ENCODE measurements at regions not wholly inside any gene's neighbourhood (a gene's known extent, or its start where the extent isn't known, plus 50 kb on each side); places are given as distances from the start of the nearest gene placed in this dataset.
"Not testable (repeated sequence)": the region's sequence is repeated elsewhere in the genome, so short reads cannot be mapped to it uniquely, and the experiment has no call there.

- WGBS: 96% methylated on average over 4 of the region's 4 CpGs
- not testable (repeated sequence) for H3K4me1 ChIP-seq (ENCODE audit: control insufficient read depth, insufficient read depth, low read length); H3K27ac ChIP-seq (ENCODE audit: low read length); ATAC-seq; H3K4me3 ChIP-seq (ENCODE audit: low read length); H3K27me3 ChIP-seq (ENCODE audit: control insufficient read depth, insufficient read depth); DNase-seq; H3K9me3 ChIP-seq (ENCODE audit: control insufficient read depth, low read length)
- intact Hi-C loops (cut with DNase I): loop anchor here in 3 of 4 donors (10.0 kb wide), 2 partner anchors 236 to 356 kb away; partner anchors contain the start of gene BFSP1 (in 2 of the 3)
These were observed 77.5 kb downstream of the SNX5 start for GRCh38 chr20:17891131-17891530.

GRCh38 chr20:17890330-17890729 is 78.3 kb downstream of the SNX5 start:
- Histone ChIP-seq H3K27me3 (ENCODE audit: control insufficient read depth, insufficient read depth) (no peaks in the 10 kb centered on the region), H3K27ac (ENCODE audit: low read length) (no peak overlapping the region), H3K4me1 (ENCODE audit: control insufficient read depth, insufficient read depth, low read length) (no peaks in the 10 kb centered on the region), H3K4me3 (ENCODE audit: low read length) (no peak overlapping the region), H3K9me3 (ENCODE audit: control insufficient read depth, low read length) (no peaks in the 10 kb centered on the region)
- intact Hi-C loops (cut with DNase I): loop anchor here in 3 of 4 donors (10.0 kb wide), 2 partner anchors 236 to 356 kb away; partner anchors contain the start of gene BFSP1 (in 2 of the 3)
- WGBS: 90% methylated on average over 3 of the region's 3 CpGs
- ATAC-seq (no peak), DNase-seq (no peak)

GRCh38 chr20:17889226-17889625 is 79.4 kb downstream of the SNX5 start:
- no peak for DNase-seq
- Histone ChIP-seq H3K27me3 (ENCODE audit: control insufficient read depth, insufficient read depth) (no peaks in the 10 kb centered on the region), H3K4me3 (ENCODE audit: low read length) (no peak overlapping the region), H3K27ac (ENCODE audit: low read length) (no peak overlapping the region), H3K4me1 (ENCODE audit: control insufficient read depth, insufficient read depth, low read length) (no peaks in the 10 kb centered on the region), H3K9me3 (ENCODE audit: control insufficient read depth, low read length) (no peaks in the 10 kb centered on the region)
- intact Hi-C loops (cut with DNase I): loop anchor here in 1 of 4 donors (10.0 kb wide), 1 partner anchor 194 kb away; the partner anchor contains the start of gene BANF2
- no peak for ATAC-seq
- 64% methylated on average over 1 of the region's 1 CpG for WGBS

GRCh38 chr20:17888044-17888443 is 80.5 kb downstream of the SNX5 start:
- Histone ChIP-seq H3K4me1 (ENCODE audit: control insufficient read depth, insufficient read depth, low read length) (no peaks in the 10 kb centered on the region), H3K27me3 (ENCODE audit: control insufficient read depth, insufficient read depth) (no peaks in the 10 kb centered on the region), H3K4me3 (ENCODE audit: low read length) (no peak overlapping the region), H3K27ac (ENCODE audit: low read length) (no peak overlapping the region), H3K9me3 (ENCODE audit: control insufficient read depth, low read length) (no peaks in the 10 kb centered on the region)
- ATAC-seq (no peak), DNase-seq (no peak)
- intact Hi-C loops (cut with DNase I): loop anchor here in 1 of 4 donors (10.0 kb wide), 1 partner anchor 193 kb away; the partner anchor contains the start of gene BANF2
- WGBS: 67% methylated on average over 9 of the region's 9 CpGs

DNA sequence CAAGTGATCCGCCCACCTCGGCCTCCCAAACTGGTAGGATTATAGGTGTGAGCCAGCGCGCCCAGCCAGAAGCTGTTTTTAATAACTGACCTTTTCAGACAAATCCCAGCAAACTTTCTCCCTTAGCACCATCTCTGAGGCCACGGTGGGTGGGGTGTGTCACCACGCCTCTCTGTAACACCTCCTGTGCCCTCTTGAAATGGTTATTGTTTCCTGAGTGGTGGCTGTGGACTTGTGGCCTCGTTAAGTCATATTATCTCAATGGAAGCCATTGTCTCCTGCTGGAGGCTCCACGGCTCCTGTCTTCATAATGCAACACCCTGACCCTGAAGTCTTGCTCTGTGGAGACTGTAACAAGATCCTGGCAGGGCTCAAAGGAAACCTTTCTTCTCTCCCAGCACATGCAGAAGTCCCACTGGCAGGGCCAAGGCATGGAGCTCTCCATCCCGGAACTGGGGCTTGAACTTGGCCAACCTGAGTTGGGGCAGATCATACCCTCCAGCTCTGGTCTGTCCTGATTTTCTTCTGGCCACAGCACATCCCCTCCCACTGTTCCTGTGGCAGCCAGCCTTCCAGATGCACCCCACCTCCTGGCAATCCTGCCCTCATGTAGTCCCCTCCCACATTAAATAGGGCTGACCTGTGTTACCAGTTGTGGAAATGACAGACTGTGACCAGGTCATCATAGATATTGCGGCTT is 81.1 kb downstream of the SNX5 start:
- Histone ChIP-seq H3K4me3 (ENCODE audit: low read length) (no peak overlapping the region), H3K9me3 (ENCODE audit: control insufficient read depth, low read length) (no peaks in the 10 kb centered on the region), H3K27ac (ENCODE audit: low read length) (no peak overlapping the region), H3K27me3 (ENCODE audit: control insufficient read depth, insufficient read depth) (no peaks in the 10 kb centered on the region), H3K4me1 (ENCODE audit: control insufficient read depth, insufficient read depth, low read length) (no peaks in the 10 kb centered on the region)
- intact Hi-C loops (cut with DNase I): loop anchor here in 1 of 4 donors (10.0 kb wide), 1 partner anchor 193 kb away; the partner anchor contains the start of gene BANF2
- DNase-seq: no peak
- 81% methylated on average over 10 of the region's 10 CpGs for WGBS
- ATAC-seq: no peak

DNA sequence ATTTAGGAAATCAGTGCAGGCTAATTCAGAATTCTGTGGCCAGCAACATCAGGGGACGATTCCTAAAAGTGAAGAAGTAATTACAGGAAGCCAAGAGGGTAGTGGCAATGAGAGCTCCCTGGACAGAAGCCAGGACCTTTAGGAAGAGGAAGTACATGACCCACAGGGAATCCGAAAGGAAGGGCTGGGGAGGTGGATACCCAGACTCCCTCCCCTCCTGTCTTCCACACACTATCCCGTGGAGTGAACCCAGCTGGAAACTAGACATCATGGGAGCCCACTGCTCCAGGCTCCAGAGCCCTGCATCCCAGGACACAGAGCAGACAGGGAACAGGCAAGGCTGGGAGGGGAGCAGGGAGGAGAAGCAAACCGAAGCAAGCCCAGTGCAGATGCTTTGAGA is 83.0 kb downstream of the SNX5 start:
- ATAC-seq (peak; percentile 44 to 72), DNase-seq (no peak)
- intact Hi-C loops (cut with DNase I): loop anchor here in 1 of 4 donors (10.0 kb wide), 1 partner anchor 191 kb away; the partner anchor contains the start of gene BANF2
- no peaks in the 10 kb centered on the region for H3K4me1 ChIP-seq (ENCODE audit: control insufficient read depth, insufficient read depth, low read length)
- no peak overlapping the region for H3K27ac ChIP-seq (ENCODE audit: low read length)
- no peaks in the 10 kb centered on the region for H3K27me3 ChIP-seq (ENCODE audit: control insufficient read depth, insufficient read depth)
- 23% methylated on average over 4 of the region's 4 CpGs for WGBS
- H3K4me3 ChIP-seq (ENCODE audit: low read length): no peak overlapping the region
- no peaks in the 10 kb centered on the region for H3K9me3 ChIP-seq (ENCODE audit: control insufficient read depth, low read length)

DNA sequence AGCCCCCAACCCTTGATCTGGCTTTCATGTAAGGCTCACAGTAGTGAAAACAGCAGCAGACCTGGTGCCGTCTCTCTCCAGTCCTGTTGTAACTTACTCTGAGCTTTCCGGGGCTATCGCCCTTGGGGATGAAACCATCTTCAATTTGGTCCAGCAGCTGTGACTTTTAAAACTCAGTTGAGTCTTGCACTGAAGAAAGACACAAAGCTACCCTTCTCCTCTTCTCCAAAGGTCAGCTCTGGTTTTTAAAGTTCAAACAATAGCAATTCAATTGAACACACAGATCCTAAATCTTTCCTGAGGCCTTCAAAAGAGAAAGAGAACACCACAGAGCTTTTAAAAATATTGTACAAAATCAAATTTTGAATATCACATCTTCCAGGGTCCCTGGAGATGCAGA is 83.5 kb downstream of the SNX5 start:
- Histone ChIP-seq H3K27me3 (ENCODE audit: control insufficient read depth, insufficient read depth) (no peaks in the 10 kb centered on the region), H3K4me1 (ENCODE audit: control insufficient read depth, insufficient read depth, low read length) (no peaks in the 10 kb centered on the region), H3K27ac (ENCODE audit: low read length) (no peak overlapping the region), H3K4me3 (ENCODE audit: low read length) (no peak overlapping the region), H3K9me3 (ENCODE audit: control insufficient read depth, low read length) (no peaks in the 10 kb centered on the region)
- ATAC-seq (no peak), DNase-seq (no peak)
- WGBS: 69% methylated on average over 3 of the region's 3 CpGs
- intact Hi-C loops (cut with DNase I): loop anchor here in 1 of 4 donors (10.0 kb wide), 1 partner anchor 190 kb away; the partner anchor contains the start of gene BANF2

DNA sequence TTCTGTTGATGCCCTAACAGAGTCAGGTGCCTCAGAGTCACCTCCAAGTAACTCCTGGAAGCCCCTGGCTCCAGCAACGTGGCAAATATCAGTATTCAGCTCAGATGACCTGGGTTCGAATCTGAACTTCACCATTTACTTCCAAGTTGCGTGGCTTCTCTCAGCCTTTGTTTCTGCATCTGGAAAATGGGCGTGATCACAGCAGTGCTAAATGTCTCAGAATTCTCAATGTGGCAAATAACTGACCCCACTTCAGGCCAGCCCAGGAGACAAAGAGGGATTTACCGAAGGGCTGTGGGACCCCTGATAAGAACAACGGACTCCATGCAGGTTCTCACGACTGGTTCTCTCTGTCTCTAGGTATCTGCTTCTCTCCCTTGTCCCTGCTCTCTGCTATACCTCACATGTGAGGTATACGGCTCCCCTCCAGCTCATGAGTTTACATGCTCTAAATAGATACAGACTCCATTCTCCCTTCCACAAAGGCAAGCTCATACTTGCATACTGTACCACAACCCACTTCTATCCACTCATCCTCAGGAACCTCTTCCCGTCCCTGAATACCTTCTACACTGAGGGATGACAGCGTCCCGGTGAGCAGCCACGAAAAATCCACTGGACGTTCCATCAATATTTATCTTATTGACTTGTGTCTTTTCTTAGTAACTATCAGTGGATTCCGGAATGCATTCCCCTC is 84.1 kb downstream of the SNX5 start:
- Histone ChIP-seq H3K27ac (ENCODE audit: low read length) (no peak overlapping the region), H3K4me1 (ENCODE audit: control insufficient read depth, insufficient read depth, low read length) (no peaks in the 10 kb centered on the region), H3K9me3 (ENCODE audit: control insufficient read depth, low read length) (no peaks in the 10 kb centered on the region), H3K4me3 (ENCODE audit: low read length) (no peak overlapping the region), H3K27me3 (ENCODE audit: control insufficient read depth, insufficient read depth) (no peaks in the 10 kb centered on the region)
- intact Hi-C loops (cut with DNase I): loop anchor here in 1 of 4 donors (10.0 kb wide), 1 partner anchor 190 kb away; the partner anchor contains the start of gene BANF2
- 85% methylated on average over 14 of the region's 14 CpGs for WGBS
- DNase-seq (no peak), ATAC-seq (no peak)

GRCh38 chr20:17883592-17884306 is 84.8 kb downstream of the SNX5 start:
- H3K9me3 ChIP-seq (ENCODE audit: control insufficient read depth, low read length): no peaks in the 10 kb centered on the region
- no peak for DNase-seq
- intact Hi-C loops (cut with DNase I): loop anchor here in 1 of 4 donors (10.0 kb wide), 1 partner anchor 189 kb away; the partner anchor contains the start of gene BANF2
- WGBS: 68% methylated on average over 8 of the region's 8 CpGs
- no peaks in the 10 kb centered on the region for H3K27me3 ChIP-seq (ENCODE audit: control insufficient read depth, insufficient read depth)
- H3K4me3 ChIP-seq (ENCODE audit: low read length): no peak overlapping the region
- ATAC-seq: peak in 1 of 2 donors; percentile 10
- H3K27ac ChIP-seq (ENCODE audit: low read length): no peak overlapping the region
- no peaks in the 10 kb centered on the region for H3K4me1 ChIP-seq (ENCODE audit: control insufficient read depth, insufficient read depth, low read length)

DNA sequence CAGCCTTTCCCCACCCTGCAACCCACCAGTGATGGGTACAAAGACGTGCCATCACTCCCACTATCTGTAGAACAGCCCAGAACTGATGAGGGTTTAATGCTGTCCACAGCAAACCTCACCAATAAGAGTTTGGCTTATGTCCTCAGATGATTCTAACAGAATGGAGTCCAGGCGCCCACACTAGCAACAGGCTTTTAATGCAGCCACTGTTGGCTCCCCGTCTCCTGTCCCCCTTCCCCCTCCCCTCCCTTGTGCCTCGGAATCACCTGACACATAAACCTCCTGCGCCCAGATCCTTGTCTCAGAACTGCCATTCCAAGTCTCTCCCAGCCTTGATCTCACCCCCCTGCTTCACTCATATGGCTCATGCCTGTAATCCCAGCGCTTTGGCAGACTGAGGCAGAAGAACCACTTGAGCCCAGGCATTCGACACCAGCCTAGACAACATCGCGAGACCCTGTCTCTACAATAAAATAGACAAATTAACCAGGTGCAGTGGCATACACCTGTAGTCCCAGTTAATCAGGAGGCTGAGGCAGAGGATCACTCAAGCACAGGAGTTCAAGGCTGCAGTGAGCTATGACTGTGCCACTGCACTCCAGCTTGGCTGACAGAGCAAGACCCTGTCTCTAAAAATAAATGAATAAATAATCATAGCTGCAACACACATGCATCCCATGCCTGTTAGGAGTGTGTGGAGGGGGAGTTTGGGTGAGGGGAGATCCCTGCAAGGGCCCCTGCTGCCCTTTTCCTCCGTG is 85.6 kb downstream of the SNX5 start:
- 84% methylated on average over 10 of the region's 10 CpGs for WGBS
- Histone ChIP-seq H3K27ac (ENCODE audit: low read length) (no peak overlapping the region), H3K9me3 (ENCODE audit: control insufficient read depth, low read length) (no peaks in the 10 kb centered on the region), H3K27me3 (ENCODE audit: control insufficient read depth, insufficient read depth) (no peaks in the 10 kb centered on the region), H3K4me3 (ENCODE audit: low read length) (no peak overlapping the region), H3K4me1 (ENCODE audit: control insufficient read depth, insufficient read depth, low read length) (no peaks in the 10 kb centered on the region)
- intact Hi-C loops (cut with DNase I): loop anchor here in 1 of 4 donors (10.0 kb wide), 1 partner anchor 188 kb away; the partner anchor contains the start of gene BANF2
- ATAC-seq (no peak), DNase-seq (no peak)

Measured in right cardiac atrium (tissue), 5 donors.